GM19035 (cell line): ENCODE measurements at regions not wholly inside any gene's neighbourhood (a gene's known extent, or its start where the extent isn't known, plus 50 kb on each side); places are given as distances from the start of the nearest gene placed in this dataset.

Experiments used
- ATAC-seq: cut with Tn5 transposase; IDR thresholded peaks from one replicate; pipeline ENCODE4 v1.9.1; 2021; ENCODE audit not compliant: unreplicated experiment

GRCh38 chr20:12020846-12021245 is 103.2 kb downstream of the BTBD3 start:
- ATAC-seq, result no peak

GRCh38 chr20:12022126-12022525 is 104.4 kb downstream of the BTBD3 start:
- no peak for ATAC-seq

GRCh38 chr20:12023194-12023795 is 105.6 kb downstream of the BTBD3 start:
- no peak for ATAC-seq

GRCh38 chr20:12028771-12029170 is 111.1 kb downstream of the BTBD3 start:
- ATAC-seq, result no peak

GRCh38 chr20:12030470-12030869 is 112.8 kb downstream of the BTBD3 start:
- no peak for ATAC-seq

GRCh38 chr20:12036142-12036541 is 118.4 kb downstream of the BTBD3 start:
- no peak for ATAC-seq

- no peak for ATAC-seq
Measured at GRCh38 chr20:12037521-12037920, 119.8 kb downstream of the BTBD3 start.

GRCh38 chr20:12040261-12040660 is 122.6 kb downstream of the BTBD3 start:
- ATAC-seq, result no peak

GRCh38 chr20:12044969-12045368 is 127.3 kb downstream of the BTBD3 start:
- no peak for ATAC-seq

GRCh38 chr20:12047838-12048432 is 130.2 kb downstream of the BTBD3 start:
- ATAC-seq, result no peak

- no peak for ATAC-seq
Measured at GRCh38 chr20:12049125-12049524, 131.4 kb downstream of the BTBD3 start.

- no peak for ATAC-seq
Measured at GRCh38 chr20:12051206-12052163, 133.8 kb downstream of the BTBD3 start.

- no peak for ATAC-seq
Measured at GRCh38 chr20:12053353-12053752, 135.7 kb downstream of the BTBD3 start.

GRCh38 chr20:12054556-12054955 is 136.9 kb downstream of the BTBD3 start:
- ATAC-seq, result no peak

GRCh38 chr20:12055161-12055560 is 137.5 kb downstream of the BTBD3 start:
- no peak for ATAC-seq

- no peak for ATAC-seq
Measured at GRCh38 chr20:12056839-12057238, 139.1 kb downstream of the BTBD3 start.

- no peak for ATAC-seq
Measured at GRCh38 chr20:12057778-12058177, 140.1 kb downstream of the BTBD3 start.

GRCh38 chr20:12058216-12058615 is 140.5 kb downstream of the BTBD3 start:
- ATAC-seq, result no peak

- ATAC-seq, result no peak
Measured at GRCh38 chr20:12061466-12061865, 143.8 kb downstream of the BTBD3 start.

- ATAC-seq, result no peak
Measured at GRCh38 chr20:12063106-12063684, 145.5 kb downstream of the BTBD3 start.

- ATAC-seq, result no peak
Measured at GRCh38 chr20:12064540-12064939, 146.8 kb downstream of the BTBD3 start.

GRCh38 chr20:12067686-12068085 is 150.0 kb downstream of the BTBD3 start:
- ATAC-seq, result no peak
